GM18909 (cell line): ENCODE measurements at regions not wholly inside any gene's neighbourhood (a gene's known extent, or its start where the extent isn't known, plus 50 kb on each side); places are given as distances from the start of the nearest gene placed in this dataset.

Experiments
- ATAC-seq: cut with Tn5 transposase; IDR thresholded peaks from one replicate; pipeline ENCODE4 v1.9.1; 2021; ENCODE audit warnings: mild to moderate bottlenecking; ENCODE audit not compliant: unreplicated experiment, poor library complexity

DNA sequence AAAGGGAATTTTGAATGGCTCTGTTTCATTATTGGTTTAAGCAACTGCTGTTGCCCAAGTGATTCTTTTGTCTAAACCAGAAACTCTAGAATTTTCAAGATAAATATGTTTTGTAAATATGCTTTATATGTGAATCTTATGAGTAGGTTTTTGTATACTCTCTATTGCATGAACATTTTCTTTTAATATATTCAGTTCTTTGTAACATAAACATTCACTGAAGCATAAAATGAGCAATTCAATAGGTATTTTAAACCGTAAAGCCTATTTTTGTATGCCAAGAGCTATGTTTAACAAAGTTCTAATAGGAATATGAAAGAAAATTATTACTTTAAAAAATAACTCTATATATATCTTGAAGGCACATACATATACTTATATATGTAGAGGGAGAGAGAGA is 293.1 kb downstream of the PSAT1 start:
- ATAC-seq = no peak

DNA sequence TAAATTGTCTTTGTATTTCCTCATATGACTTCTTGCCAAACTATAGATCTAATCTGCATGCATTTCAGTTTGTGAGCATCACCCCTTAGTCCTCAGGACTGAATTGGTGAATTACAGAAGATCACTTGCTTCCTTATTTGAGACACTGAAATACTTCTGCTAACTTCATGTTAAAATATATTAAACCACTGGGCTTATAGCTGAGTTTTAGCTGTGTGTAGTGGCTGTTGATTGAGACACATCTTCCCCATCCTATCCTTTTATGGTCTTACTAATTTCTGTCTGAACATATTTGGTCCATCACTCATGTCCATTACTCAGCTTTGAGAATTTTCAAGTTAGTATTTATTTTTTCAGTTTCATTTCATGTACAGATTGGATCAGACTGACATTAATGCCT is 295.9 kb downstream of the PSAT1 start:
- ATAC-seq = no peak

DNA sequence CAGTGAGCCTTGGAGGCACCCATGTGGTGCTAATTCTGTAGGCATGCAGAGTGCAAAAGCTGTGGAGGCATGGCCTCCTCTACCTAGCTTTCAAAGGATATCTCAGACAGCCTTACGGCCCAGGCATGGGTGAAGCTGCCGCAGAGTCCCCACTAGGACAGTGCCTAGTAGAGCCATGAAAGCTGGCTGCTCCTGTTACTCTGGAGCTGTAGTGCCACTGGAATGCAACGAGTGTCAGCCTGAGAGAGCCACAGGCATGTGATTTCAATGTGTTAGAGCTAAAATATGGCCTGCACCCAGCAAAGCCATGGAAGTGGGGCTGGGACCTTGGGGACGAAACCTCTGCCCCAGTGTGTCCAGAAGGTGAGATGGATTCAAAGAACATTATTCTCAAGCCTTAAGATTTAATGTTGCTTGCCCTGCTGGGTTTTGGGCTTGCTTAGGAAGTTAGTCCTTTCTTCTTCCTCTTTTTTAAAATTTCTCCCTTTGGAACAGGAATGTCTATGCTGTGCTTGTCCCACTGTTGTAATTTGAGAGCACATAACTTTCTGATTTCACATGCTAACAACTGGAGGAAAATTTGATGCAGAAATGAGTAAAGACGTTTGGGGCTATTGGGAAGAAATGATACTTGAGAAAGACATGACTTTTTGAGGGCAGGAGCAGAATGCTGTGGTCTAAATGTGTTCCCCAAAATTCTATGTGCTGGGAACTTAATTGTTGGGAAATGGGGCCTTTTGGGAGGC is 298.4 kb downstream of the PSAT1 start:
- no peak for ATAC-seq

DNA sequence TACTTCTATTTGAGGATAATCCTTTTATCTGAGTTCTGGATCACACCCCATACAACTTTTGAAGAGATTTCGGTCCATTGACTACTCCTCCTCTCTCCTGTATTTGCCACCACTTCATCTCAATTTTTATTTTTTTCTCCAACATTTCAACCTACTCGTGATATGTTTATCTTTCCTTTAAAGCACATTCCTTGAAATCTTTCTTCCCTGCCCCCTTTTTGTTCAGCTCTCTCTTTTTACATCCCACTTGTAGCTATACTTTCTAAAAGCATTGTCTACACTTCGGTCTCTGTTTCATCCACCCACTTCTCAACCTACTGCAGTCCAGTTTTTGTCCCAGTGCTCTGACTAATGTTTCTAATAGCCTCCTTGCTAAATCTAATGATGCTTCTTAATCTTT is 299.4 kb downstream of the PSAT1 start:
- ATAC-seq = no peak

DNA sequence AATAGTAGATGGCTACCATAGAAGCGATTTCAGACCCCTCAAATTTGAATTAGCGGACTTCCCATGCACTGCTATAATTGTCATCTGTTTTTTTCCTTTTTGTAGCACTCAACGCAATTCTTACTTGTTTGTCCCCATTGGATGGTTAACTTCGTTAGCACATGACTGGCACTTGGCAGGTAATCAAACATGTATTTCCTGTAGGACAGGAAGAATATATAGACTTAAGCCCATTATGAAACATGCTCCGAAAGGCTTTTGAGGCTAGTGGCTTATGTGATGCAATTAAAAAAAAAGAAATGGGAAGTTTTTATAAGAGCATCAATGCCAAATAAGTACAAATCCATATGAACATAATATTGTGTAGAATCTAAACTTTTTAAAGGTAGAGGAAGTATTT is 301.2 kb downstream of the PSAT1 start:
- no peak for ATAC-seq

DNA sequence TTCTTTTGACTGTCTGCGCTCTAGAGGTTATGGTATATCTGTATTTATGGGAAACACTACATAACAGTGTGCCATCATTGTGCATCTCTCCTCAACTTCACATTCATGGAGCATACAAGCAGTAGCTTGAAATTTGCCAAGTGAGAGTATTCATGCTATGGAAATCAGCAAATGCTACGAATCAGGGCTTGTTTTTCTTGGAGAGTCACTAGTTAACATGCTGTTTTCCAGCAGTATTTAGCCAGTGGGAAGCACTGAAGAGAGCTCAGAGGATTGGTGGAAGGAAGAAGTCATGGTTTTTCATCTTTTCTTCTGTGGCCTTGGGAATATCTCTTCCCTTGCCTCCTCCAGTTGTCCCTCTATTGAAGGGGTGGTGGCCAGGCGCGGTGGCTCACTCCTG is 303.0 kb downstream of the PSAT1 start:
- ATAC-seq = no peak

DNA sequence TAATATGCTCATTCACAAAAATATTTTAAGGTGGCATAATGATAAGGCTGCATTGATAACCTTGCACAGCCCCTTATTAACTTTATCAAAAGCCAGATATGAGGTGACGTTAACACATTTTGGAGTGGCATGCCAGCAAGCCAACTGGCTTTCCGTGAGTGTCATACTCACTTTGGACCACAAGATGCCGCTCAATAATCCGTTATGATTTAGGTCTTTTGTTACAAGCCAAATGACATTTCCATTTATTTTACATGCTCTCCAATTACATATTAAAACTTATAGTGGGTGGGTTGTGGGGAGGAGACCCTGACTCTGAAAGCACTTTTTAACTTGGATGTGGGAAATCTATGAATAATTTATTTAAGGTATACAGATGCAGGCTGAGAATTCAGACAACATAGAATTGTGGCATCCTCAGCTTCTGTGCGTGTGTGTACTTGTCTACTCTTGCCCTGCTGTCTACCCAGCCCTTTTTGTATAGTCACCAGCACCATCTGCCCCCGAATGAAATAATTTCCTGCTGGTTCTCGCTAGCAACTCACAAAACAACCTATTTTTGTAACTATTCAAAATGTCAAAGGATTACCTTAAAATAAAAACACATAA is 305.1 kb downstream of the PSAT1 start:
- peak; percentile 72 for ATAC-seq

DNA sequence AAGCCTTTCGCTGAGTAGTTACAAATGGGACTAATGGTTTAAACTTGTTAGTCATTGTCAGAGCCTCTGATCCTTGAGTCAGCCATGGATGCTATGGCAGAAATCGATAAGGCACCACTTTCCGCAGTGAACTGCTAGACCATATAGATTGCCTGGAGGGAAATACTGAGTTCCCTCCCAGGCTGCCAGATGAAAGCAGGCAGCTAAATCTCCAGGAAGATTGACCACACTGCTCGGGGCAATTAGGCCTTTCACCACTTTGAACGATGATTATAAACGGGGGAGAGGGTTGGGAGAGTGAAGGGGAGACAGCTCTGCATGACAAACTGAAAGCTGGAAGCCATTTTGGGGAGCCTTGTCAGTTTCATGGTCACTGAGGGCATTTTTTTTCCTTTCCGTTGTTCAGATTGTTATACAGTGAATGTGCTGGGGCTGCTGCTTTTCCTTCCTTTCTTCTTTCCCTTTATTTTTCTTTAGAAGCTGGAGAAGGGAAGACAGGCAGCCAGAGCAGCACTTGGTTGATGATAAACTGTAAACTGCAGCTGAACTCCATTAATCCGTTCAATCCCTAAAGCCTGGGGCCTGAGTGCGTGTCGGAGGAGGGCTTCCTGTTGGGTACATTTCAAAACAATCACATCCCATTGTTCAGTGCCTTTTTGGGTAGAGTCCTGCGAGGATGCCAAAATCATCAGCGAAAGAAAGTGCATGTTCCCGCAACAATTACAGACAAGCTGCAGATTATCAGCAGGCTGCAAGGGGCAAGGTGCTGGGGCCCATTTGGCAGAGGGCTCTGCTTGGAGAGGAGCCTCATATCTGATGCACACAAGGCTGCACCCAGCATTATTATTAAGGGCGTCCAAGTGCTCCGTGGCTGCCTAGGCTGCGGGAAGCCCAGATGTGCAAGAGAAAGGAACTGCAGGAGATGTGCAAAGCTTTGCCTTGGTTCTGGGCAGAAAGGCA is 308.4 kb downstream of the PSAT1 start:
- ATAC-seq = no peak

DNA sequence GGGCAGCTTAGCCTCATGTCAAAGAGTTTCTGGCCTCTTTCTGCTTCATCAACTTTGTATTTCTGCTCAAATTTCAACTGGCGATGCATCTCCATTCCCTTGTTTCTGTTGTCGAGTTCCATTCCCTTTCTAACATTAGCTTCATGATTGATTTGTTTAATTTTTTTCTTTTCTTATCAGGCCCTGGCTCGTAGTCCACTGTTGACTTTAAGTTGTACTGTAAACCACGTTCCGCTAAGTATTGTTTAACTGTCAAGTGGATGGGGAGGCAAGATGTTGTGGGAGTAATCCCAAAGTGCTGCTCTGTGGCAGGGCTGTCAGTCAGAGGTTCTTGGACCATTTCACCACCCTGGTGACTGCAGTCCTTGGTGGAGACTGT is 309.1 kb downstream of the PSAT1 start:
- ATAC-seq = no peak

DNA sequence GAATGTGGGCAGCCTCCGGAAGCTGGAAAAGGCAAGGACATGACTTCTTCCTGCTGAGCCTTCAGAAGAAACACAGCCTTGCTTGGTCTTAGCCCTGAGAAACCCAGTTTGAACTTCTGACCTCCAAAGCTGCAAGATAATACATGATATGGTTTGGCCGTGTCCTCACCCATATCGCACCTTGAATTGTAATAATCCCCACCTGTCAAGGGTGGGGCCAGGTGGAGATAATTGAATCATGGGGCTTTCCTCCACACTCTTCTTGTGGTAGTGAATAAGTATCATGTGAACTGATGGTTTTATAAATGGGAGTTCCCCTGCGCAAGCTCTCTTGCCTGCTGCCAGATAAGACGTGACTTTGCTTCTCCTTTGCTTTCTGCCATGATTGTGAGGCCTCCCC is 310.9 kb downstream of the PSAT1 start:
- ATAC-seq = no peak

DNA sequence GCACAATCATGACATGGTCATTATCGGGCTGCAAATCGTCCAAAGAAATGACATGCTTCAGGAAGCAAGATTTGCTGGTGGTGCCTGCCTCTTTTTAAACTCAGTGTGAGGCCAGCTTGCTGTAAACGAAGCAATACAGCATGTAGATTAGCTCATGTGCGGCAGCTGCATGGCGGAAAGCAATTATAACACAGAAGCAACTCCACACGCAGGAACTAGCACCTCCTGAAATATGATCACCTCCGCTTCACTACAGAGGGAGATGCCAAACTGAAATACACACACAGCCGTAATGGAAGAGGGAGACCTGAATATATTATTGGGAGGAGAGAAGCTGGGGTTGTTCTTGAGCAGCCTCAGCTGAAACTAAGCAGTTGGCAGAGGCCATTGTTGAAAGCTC is 312.5 kb downstream of the PSAT1 start:
- ATAC-seq = no peak

DNA sequence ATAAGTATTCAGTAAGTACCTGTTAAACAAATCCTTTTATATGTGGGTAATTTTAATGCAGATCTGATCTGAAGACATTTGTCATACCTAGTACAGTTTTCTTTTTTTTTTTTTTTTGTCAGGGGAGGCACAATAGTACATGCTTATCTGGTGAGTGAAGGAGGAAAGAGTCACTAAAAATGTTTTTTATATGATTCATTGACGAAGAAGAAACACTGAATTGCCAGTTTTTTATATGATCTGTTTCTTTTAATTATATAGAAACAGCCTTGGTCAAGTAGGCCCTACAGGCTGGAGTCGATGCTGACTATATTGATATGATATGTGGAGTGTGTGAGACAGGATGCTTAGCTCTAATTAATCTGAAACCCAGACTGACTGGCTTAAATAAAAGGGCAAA is 315.2 kb downstream of the PSAT1 start:
- no peak for ATAC-seq

DNA sequence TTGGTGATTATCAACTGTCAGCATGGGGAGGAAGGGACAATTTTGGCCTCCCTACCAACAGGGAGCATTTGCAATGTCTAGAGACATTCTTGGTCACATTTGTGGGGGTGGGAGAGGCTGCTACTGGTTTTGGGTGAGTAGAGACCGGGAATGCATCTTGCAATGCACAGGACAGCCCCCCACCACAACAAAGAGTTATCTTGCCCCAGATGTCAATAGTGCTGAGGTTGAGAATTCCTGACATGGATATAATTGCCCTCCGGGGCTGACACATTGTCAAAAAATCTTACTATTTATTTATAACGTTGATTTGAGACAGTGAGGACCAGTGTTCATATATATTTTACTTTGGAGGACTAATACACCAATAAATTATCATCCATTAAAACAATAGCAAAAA is 316.1 kb downstream of the PSAT1 start:
- ATAC-seq = no peak

DNA sequence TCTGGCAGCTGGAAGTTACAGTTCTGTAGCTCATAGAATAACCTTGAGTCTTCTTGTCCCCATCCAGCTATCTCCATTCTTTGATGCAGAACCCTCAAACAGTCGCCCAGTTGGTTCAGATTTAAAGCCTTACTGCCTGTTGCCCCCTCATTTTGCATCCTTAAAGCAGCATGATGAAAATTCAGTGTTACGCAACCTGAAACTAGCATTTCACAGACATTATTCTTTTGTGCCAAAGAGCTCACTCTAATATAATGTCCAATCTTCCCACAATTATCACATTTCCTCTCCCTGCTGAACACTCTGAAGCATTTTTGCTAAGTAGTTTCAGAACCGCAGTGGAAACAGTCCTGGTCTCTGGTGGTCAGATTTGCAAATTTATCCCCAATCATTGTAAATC is 318.0 kb downstream of the PSAT1 start:
- no peak for ATAC-seq

DNA sequence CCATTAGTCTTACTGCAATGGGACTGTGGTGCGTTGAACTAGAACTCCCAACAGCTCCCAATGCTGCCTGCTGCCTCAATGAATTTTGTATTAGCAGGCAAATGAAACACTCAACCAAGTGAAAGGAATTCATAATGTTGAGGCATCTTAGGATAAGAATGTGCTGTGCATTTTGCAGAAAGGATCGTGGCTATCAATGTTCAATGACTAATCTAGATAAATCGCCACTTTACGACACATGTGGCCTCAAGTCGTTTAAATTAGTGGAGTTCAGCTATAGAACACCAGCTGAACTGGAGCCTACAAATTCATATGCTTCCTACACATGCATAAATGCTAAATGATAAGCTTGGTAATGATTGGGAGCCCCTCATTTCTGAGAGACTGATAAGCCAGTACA is 318.4 kb downstream of the PSAT1 start:
- ATAC-seq = no peak

DNA sequence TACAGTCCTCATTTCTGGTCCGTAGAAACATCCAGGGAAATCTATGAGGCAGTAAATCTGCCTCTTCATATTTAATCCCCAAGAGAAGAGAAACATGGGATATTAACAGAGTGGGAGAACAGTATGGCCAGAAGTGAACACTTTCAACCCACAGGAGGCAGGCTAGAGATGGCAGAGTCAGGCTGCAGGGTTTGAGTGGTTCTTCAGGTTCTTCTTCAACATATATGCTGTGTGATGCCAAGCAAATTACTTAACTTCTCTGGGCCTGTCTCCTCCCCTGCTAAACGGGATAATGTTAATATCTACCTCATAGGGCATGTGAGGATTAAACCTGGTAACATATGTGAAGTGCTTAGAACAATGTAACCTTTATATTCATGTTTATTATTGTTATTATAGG is 321.8 kb downstream of the PSAT1 start:
- no peak for ATAC-seq

DNA sequence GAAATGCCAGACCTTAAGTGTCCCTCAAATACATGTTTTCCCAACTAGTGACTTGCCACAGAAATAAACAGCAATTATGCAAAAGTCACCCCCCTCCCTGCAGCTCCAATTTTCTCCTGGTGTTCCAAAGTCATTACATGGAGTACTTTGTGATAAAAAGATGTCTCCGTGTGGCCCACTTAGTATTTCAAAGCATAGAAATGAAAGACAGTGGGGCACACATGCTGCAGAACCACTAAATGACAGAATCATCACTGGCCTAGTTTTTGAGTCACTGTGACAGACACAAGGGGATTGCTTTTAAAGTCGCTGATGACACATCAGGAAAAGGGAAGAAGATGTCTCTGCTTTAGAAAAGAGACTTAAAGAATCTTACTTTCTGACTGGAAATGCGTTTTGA is 323.4 kb downstream of the PSAT1 start:
- no peak for ATAC-seq

DNA sequence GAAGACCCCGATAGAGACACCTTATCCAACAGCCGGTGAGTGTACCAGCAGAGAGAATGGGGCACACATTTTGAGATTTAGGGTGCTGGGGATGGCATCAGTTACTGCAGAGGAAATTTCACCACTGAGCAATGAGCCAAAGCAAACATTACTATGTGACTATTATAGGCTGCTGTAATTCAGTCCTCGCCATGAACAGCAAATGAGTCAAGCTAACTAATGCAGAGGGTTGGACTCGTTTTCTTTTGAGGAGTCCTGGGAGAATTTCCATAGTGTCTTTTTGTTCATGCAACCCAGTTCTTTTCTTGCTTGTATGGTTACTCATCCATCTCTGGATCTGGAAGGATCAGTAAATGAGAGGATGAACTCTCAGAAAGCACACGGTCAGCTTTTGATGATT is 323.8 kb downstream of the PSAT1 start:
- ATAC-seq = no peak

DNA sequence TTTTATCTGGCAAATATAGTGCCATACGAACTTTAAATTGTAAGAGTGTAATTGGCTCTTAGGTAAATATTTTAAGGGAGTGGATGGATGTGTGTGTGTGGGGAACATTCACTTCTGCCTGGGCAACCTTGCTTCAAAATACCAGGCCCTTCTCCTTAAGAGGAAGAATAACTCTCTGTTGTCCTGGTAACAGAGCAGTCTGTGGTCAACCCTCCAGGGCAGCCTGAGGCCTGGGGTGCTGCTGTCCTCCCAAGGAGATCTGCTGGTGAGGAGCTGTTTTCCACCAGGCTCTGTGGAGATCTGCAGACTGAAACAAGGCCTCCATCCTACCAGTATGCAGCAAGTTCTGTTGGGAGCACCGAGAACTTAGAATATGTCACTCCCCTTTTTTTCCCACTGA is 325.2 kb downstream of the PSAT1 start:
- no peak for ATAC-seq

DNA sequence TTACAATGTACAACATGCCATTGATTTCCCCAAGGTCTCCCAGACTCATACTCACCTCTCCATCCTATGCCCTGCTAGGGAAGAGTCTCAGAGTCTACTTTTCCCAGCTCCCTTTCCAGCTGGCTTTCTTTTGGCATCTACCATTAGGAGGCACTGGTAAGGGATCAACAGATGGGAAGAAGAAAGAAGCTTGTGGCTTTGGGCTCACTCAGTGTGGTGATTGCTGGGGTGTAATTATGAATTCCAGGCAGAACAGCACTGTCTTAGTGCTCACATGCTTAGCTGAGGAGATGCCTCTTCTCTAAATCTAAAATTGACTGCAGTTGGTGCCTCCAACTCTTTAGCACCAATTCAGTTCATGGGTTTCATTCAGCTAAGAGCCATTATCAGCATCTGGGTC is 330.0 kb downstream of the PSAT1 start:
- ATAC-seq = no peak

DNA sequence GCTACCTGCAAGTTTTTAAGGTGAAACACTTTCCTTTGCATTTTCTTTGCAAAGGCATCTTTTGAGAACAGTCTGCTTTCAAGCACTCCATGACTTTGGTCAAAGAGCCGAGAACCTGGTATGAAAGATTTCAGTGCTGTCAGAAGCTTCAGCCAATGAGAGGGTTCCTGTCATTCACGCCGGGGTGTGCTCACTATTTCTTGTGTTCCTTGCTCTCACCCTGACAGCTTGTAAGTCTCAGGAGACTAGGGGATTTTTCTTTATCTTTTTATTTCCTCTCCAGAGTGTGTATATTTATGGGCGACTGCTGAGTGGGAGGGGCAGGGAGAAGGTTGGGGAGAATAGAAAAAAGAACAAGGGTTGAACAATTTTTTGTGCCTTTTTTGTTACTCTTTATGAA is 334.0 kb downstream of the PSAT1 start:
- no peak for ATAC-seq
